Lung microvascular endothelial cell (primary cell): ENCODE measurements at regions not wholly inside any gene's neighbourhood (a gene's known extent, or its start where the extent isn't known, plus 50 kb on each side); places are given as distances from the start of the nearest gene placed in this dataset.
"Not testable (repeated sequence)": the region's sequence is repeated elsewhere in the genome, so short reads cannot be mapped to it uniquely, and the experiment has no call there.

Experiments
- DNase-seq, 2 donors: peaks; one replicate each; pipeline versions ENCODE4 v3.0.0 to v3.0.0-alpha.2; 2010; ENCODE audit warnings: low read depth in 2 of 2

DNA sequence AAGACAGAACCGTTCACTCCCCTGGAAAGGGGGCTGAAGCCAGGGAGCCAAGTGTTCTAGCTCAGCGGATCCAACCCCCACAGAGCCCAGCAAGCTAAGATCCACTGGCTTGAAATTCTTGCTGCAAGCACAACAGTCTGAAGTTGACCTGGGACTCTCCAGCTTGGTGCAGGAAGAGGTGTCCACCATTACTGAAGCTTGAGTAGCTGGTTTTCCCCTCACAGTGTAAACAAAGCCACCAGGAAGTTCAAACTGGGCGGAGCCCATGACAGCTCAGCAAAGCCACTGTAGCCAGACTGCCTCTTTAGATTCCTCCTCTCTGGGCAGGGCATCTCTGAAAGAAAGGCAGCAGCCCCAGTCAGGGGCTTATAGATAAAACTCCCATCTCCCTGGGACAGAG, 132.8 kb upstream of the SPRED1 start:
- peak in 1 of 2 donors; percentile 46 for DNase-seq

DNA sequence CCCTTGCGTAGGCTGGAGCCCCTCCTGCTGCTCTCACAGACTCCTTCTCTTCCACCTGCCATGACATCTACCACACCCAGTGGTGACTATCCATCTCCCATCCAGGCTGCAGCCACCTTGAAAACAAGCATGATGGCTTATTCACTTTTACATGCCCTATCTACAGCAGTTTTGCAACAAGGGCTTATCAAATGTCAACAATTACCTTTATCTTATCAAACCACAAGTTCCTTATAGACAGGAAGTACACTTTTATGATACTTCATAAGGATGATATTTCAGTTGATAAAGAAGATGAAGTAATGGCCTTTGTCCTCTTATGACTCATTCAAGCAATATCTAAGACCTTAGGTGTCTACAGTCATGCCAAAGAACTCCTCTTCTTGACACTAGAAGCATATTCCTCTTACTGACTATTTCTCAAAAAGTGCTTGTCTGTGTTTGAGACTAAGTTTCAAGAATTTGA, 125.3 kb upstream of the SPRED1 start:
- peak in 1 of 2 donors; percentile 28 for DNase-seq

- peak; percentile 42 to 54 for DNase-seq
Observed at GRCh38 chr15:38128341-38128781, 124.3 kb upstream of the SPRED1 start.

- no peak for DNase-seq
Observed at GRCh38 chr15:38128921-38129320, 123.7 kb upstream of the SPRED1 start.

DNA sequence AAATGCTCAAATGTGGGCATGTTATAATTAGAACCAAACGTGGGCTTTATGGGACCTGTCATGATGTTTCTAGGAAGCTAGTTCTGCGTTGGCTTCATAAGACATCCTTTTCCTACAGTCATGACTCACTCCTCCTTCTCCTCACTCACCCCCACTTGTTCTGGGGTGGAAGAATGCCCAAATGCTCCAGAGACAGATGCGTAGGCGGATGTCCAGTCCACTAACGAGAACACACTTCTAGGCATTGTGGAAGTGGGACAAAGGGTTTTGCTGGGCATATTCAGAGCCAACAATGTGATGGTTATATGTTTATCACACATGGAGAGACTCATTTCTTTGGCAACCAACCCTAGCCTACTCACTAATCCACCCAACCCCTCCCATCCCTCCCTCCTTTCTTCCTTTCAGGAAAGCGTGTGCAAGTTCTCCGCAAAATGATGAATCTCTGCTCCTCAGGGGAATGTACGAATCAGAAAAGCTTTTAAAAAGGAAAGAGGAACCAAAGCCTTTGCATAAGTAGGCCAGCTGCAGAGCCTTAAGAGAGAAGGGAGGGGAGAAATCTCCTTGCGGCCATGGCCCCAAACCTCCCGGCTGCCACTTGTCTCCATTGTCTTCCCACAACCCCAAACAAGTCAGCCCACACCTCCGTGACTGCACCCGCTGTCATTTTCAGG, 123.0 kb upstream of the SPRED1 start:
- peak; percentile 34 to 97 for DNase-seq

DNA sequence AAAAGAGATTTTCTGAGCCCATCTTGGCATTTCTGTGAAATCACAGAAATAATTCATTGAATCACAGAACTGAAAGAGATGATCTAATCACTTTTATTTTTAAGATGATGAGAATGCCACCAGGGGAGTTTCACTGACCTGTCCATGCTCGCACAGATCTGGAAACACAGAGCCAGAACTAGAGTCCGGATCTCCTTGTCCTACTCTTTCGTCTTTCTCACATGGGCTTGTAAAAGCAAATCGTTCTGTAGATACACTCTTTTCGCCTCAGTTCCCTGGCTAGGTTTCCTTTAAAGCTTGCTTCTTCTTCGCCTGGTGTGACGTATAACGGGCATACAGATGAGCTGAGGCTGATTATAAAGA, 122.5 kb upstream of the SPRED1 start:
- no peak for DNase-seq

GRCh38 chr15:38130740-38131498, 121.7 kb upstream of the SPRED1 start:
- DNase-seq = peak; percentile 53 to 78

GRCh38 chr15:38134252-38134651, 118.4 kb upstream of the SPRED1 start:
- DNase-seq = no peak

DNA sequence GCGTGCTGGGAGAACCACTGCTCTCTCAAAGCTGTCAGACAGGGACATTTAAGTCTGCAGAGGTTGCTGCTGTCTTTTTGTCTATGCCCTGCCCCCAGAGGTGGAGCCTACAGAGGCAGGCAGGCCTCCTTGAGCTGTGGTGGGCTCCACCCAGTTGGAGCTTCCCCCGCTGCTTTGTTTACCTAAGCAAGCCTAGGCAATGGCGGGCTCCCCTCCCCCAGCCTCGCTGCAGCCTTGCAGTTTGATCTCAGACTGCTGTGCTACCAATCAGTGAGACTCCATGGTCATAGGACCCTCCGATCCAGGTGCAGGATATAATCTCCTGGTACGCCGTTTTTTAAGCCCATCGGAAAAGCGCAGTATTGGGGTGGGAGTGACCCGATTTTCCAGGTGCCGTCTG, 110.4 kb upstream of the SPRED1 start:
- DNase-seq = not testable (repeated sequence)

GRCh38 chr15:38144921-38145320, 107.7 kb upstream of the SPRED1 start:
- no peak for DNase-seq

DNA sequence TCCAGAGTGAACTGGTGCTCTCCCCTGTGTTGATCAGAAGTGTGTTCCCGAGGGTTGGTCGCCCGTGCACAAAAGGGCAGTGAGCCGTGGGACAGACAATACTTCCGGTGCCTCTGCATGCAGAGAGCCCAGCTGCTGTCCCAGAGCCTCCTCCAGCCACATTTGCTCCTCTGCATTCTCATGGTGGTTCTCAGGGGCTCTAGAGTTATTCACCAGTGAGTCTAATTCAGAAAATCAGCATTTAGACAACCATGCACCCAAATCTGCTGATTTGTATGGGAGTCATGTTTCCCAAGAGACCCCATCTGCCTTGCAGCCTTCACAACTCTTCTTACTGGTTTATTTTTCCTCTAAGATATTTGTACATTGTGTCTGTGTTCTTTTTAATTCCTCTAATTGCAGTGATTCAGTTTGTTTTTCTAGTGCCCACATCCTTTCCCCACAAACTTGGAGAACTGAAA, 107.0 kb upstream of the SPRED1 start:
- DNase-seq = no peak

GRCh38 chr15:38147246-38147645, 105.4 kb upstream of the SPRED1 start:
- no peak for DNase-seq

- DNase-seq = no peak
Observed at GRCh38 chr15:38148471-38148870, 104.2 kb upstream of the SPRED1 start.

GRCh38 chr15:38149315-38149714, 103.3 kb upstream of the SPRED1 start:
- DNase-seq = no peak

- DNase-seq = no peak
Observed at GRCh38 chr15:38150148-38150547, 102.5 kb upstream of the SPRED1 start.

DNA sequence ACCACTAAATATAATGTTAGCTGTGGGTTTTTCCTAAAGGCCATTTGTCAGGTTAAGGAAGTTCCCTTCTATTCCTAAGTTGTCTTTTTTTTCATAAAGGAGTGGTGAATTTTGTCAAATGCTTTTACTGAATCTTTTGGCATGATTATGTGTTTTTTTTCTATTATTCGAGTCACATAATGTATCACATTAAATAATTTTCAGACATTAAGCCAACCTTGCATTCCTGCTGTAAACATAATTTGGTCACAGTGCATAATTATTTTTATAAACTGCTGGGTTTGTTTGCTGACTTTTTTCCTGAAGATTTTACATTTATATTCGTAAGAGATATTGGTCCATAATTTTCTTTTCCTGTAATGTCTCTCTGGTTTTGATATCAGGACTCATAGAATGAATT, 101.8 kb upstream of the SPRED1 start:
- DNase-seq = no peak

DNA sequence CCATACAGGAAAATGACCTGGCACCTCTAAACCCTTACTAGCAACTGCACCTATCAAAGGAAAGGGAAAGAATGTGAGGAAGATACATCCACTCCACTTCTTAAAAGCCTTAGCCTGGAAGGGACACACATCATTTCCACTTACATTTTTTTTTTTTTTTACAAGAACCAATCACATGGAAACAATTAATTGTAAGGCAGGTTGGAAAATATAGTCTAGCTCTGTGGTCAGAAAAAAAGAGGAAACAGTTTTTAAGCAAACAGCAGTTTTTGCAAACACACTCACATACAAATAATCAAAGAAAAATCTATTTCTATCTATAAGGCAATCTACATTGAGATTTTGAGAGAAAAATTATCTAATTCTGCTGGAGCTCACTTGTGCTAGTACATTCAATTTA, 98.9 kb upstream of the SPRED1 start:
- no peak for DNase-seq

DNA sequence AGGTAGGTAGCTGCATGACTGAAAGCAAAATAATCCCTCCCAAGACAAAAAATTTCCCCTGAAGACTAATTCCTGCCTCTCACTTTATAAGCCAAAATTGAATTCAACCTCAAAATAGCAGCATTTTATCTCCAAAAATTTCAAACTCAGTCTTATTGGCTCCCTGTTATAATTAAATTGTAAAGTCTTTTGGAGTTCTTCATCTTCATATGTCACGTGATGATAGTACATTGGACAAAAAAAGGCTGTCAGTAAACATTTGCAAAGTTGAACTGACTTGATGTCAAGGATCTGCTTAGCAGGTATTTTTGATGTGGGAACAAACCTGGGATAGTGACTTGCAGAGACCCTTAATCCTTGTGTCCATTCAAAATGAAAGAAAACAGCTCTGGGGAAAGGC, 98.4 kb upstream of the SPRED1 start:
- DNase-seq = no peak

DNA sequence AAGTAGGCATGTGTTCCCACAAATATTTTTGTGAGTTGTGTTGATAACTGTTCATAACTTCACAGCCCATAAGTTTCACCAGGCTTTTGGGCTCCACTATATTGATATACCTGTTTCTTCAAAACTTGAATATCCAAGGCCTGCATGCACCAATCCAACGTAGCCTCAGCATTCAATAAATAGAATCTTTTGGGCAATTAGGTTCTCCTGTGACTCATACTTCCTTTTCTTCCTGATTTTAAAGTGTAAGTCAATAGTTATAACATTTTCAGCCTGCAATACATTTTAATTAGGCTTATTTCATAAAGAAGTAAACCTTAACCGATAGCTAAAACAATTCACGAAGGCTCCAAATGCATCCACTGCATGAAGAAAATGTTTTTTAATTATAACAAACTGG, 97.8 kb upstream of the SPRED1 start:
- peak in 1 of 2 donors; percentile 11 for DNase-seq

- no peak for DNase-seq
Observed at GRCh38 chr15:38163658-38164057, 89.0 kb upstream of the SPRED1 start.

DNA sequence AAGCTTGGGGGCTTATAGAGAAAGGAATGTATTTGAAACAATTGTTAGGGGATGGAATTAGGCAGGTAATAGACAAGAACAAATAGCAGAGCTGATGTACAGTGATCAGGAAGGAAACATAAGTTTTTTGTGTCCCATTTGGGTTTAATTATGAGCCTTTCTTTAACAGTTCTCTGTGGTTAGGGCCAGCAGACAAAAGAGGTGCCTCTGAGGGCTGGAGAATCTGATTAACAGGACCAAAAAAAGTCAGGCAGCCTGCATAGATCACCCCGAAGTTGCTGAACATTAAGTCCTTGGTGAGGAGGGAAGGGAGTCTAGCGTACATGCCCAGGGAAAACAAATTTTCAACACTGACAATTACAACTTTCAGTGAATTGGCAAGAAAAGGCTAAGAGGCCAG, 88.6 kb upstream of the SPRED1 start:
- no peak for DNase-seq

- DNase-seq = no peak
Observed at GRCh38 chr15:38164507-38164906, 88.1 kb upstream of the SPRED1 start.

GRCh38 chr15:38168467-38169070, 84.1 kb upstream of the SPRED1 start:
- no peak for DNase-seq
